Left hindlimb (tissue), 1 donor: ENCODE measurements at regions not wholly inside any gene's neighbourhood (a gene's known extent, or its start where the extent isn't known, plus 50 kb on each side); places are given as distances from the start of the nearest gene placed in this dataset.

Experiments
- DNase-seq: peaks from one replicate; pipeline ENCODE4 v3.0.0-alpha.2; 2018

GRCh38 chr22:49296561-49296960, 531.1 kb downstream of the BRD1 start:
- DNase-seq: no peak

- no peak for DNase-seq
Observed at GRCh38 chr22:49295851-49296560, 531.7 kb downstream of the BRD1 start.

GRCh38 chr22:49295465-49295743, 532.3 kb downstream of the BRD1 start:
- no peak for DNase-seq

GRCh38 chr22:49294656-49295464, 532.8 kb downstream of the BRD1 start:
- DNase-seq: no peak

GRCh38 chr22:49292909-49293308, 534.8 kb downstream of the BRD1 start:
- DNase-seq: no peak

- DNase-seq: no peak
Observed at GRCh38 chr22:49291781-49292180, 535.9 kb downstream of the BRD1 start.

- no peak for DNase-seq
Observed at GRCh38 chr22:49291169-49291568, 536.5 kb downstream of the BRD1 start.

- DNase-seq: no peak
Observed at GRCh38 chr22:49290711-49291110, 537.0 kb downstream of the BRD1 start.

GRCh38 chr22:49289822-49290679, 537.6 kb downstream of the BRD1 start:
- DNase-seq: no peak

- no peak for DNase-seq
Observed at GRCh38 chr22:49286181-49286760, 541.4 kb downstream of the BRD1 start.

- DNase-seq: no peak
Observed at GRCh38 chr22:49284931-49285330, 542.7 kb downstream of the BRD1 start.

GRCh38 chr22:49284056-49284784, 543.5 kb downstream of the BRD1 start:
- DNase-seq: no peak

GRCh38 chr22:49282596-49282995, 545.1 kb downstream of the BRD1 start:
- no peak for DNase-seq

GRCh38 chr22:49281467-49282340, 546.0 kb downstream of the BRD1 start:
- no peak for DNase-seq

- no peak for DNase-seq
Observed at GRCh38 chr22:49278340-49278739, 549.3 kb downstream of the BRD1 start.

- DNase-seq: no peak
Observed at GRCh38 chr22:49276567-49276966, 551.1 kb downstream of the BRD1 start.

GRCh38 chr22:49274754-49275380, 552.8 kb downstream of the BRD1 start:
- DNase-seq: no peak

- DNase-seq: no peak
Observed at GRCh38 chr22:49272546-49273125, 555.0 kb downstream of the BRD1 start.

- DNase-seq: no peak
Observed at GRCh38 chr22:49271831-49272230, 555.8 kb downstream of the BRD1 start.

GRCh38 chr22:49271369-49271727, 556.3 kb downstream of the BRD1 start:
- DNase-seq: no peak
